IPS DF 6.9 (cell line): ENCODE measurements at regions not wholly inside any gene's neighbourhood (a gene's known extent, or its start where the extent isn't known, plus 50 kb on each side); places are given as distances from the start of the nearest gene placed in this dataset.

Experiments used
- DNase-seq: peaks from one replicate; pipeline ENCODE4 v3.0.0-alpha.2; 2013; ENCODE audit warnings: low read depth, low spot score
- H3K27ac ChIP-seq: one replicate; pipeline ENCODE4 v1.5.1; 2013; ENCODE audit warnings: low read length, control low read depth
- H3K27me3 ChIP-seq: 2 replicates; pipeline ENCODE4 v1.6.1; 2013; ENCODE audit warnings: mild to moderate bottlenecking, low read length; ENCODE audit not compliant: control insufficient read depth, insufficient read depth
- H3K36me3 ChIP-seq: 2 replicates; pipeline ENCODE4 v1.6.1; 2013; ENCODE audit warnings: low read length; ENCODE audit not compliant: control insufficient read depth, insufficient read depth
- H3K4me1 ChIP-seq: 2 replicates; pipeline ENCODE4 v1.6.1; 2013; ENCODE audit warnings: low read length; ENCODE audit not compliant: control insufficient read depth, insufficient read depth
- H3K4me3 ChIP-seq: 2 replicates; pipeline ENCODE4 v1.5.1; 2013; ENCODE audit warnings: mild to moderate bottlenecking, low read length
- H3K9me3 ChIP-seq: 2 replicates; pipeline ENCODE4 v1.6.1; 2013; ENCODE audit warnings: low read length, inconsistent platforms; ENCODE audit not compliant: control insufficient read depth, insufficient read depth
- WGBS: extraction: QIAGEN DNeasy Blood & Tissue Kit; methylation state at CpG from one replicate; pipeline ENCODE4 v1.1.7; 2013; ENCODE audit warnings: mixed read lengths, missing lambda C conversion rate; ENCODE audit not compliant: insufficient read length, insufficient coverage; 5-methylcytosine and 5-hydroxymethylcytosine counted together

DNA sequence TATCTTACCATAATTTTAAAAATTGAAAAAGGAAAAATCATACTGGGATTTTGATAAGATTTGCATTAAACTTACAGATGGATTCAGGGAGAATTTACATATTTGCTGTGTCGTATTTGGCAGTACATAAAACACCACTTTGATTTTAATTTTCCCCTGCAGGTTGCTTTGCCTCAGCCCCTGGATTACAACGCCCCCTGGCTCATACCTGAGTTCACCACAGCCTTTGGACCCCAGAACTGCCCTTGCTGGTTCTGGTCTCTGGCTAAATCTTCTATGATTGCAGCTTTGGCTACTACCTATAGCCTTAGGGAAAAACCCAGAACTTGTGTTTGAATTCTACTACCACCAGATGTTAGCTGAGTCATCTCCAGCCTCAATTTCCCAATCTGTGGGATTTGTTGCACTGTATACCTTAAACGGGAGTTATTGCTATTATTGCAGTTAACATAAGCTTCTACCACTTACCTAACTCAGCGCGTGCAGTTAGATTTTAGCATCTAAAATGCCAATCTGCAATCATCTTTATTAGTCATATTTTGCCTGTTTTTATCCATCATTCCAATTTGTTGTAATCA lies 315.7 kb upstream of the GADL1 start:
- WGBS = no CpG with 5 or more reads among the region's 5 CpGs
- DNase-seq = no peak
- H3K9me3 ChIP-seq = no peaks in the 10 kb centered on the region
- no peaks in the 10 kb centered on the region for H3K36me3 ChIP-seq
- H3K4me3 ChIP-seq = no peak overlapping the region
- H3K27ac ChIP-seq = no peak overlapping the region
- H3K27me3 ChIP-seq = no peaks in the 10 kb centered on the region
- no peaks in the 10 kb centered on the region for H3K4me1 ChIP-seq

DNA sequence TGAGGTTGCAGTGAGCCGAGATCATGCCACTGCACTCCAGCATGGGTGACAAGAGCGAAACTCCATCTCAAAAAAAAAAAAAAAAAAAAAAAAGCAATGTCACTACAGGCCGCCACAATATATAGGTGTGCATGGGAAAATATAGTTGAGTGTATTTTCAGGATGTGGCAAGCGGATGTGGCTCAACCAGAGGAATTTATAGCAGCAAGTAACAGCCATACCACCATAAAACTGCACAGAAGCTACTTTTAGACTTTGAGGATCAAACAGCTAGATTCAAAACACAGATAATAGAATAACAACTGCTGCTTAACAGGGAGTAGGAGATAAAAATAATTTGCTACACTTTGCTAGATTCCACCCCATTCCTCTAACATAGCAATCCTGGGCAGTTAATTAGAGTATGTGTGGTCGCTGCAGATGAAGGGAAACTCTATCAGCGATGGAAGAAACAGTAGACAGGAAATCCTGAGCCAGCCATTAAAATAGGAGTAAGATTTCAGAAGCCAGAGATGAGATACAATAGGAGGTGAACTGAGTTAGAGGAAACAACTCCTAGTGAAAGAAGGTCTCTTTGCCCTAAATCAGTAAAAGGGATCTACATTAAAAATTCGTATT lies 318.7 kb upstream of the STT3B start:
- no peak for DNase-seq
- Histone ChIP-seq H3K4me1 (no peaks in the 10 kb centered on the region), H3K36me3 (no peaks in the 10 kb centered on the region), H3K9me3 (no peaks in the 10 kb centered on the region), H3K4me3 (no peak overlapping the region), H3K27me3 (no peaks in the 10 kb centered on the region), H3K27ac (no peak overlapping the region)
- no CpG with 5 or more reads among the region's 7 CpGs for WGBS

GRCh38 chr3:31218082-31218481 lies 314.6 kb upstream of the STT3B start:
- Histone ChIP-seq H3K36me3 (no peaks in the 10 kb centered on the region), H3K9me3 (no peaks in the 10 kb centered on the region), H3K27ac (no peak overlapping the region), H3K4me3 (no peak overlapping the region), H3K27me3 (no peaks in the 10 kb centered on the region), H3K4me1 (no peaks in the 10 kb centered on the region)
- no peak for DNase-seq
- WGBS = no CpG with 5 or more reads among the region's 3 CpGs

DNA sequence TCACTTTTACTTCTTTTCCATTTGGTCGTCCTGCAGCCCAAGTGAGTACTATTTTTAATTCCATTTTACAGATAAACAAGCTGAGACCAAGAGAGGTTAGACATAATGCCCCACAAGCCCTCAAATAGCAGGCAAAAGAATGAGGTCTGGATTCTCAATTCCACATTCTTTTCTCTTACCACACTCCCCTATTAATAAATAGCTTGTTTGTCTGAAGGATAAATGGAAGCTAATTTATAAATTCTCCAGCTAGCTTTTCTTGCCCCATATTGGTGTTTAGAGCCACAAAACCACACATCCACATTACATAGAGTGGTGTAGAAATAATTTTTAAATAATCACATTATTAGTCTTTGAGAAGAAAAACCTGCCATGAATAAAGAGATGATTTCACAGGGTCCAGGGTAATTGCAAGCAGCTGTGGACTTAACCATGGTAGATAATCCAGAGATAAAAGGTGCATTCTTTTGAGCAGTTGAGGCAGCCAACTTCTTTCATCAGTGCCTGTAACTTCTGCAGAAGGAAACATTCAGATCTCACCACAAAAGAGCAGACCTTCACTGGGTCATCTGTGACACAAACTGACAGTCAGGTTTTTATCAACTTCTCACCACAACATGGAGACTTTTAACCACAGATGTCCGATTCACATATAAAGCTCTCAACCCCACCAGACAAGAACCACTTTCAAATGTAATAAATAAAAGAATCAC lies 313.4 kb upstream of the STT3B start:
- no peaks in the 10 kb centered on the region for H3K4me1 ChIP-seq
- no peak for DNase-seq
- no peaks in the 10 kb centered on the region for H3K36me3 ChIP-seq
- H3K9me3 ChIP-seq = no peaks in the 10 kb centered on the region
- H3K27me3 ChIP-seq = no peaks in the 10 kb centered on the region
- H3K27ac ChIP-seq = no peak overlapping the region
- H3K4me3 ChIP-seq = no peak overlapping the region
- no CpG with 5 or more reads among the region's 2 CpGs for WGBS

DNA sequence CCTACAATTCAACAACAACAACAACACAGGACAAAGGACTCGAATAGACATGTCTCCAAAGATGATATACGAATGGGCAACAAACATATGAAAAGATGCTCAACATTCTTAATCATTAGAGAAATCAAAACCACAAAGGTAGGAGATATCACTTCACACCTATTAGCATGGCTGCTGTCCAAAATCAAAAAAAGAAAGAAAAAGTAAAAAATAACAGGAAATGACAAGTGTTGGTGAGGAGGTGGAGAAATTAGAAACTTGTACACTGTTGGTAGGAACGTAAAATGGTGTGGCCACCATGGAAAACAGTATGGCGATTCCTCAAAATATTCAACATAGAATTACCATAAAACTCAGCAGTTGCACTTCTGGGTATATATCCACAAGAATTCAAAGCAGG lies 312.3 kb upstream of the STT3B start:
- H3K4me1 ChIP-seq = 0 out of 2 replicates have a peak, but pooled peaks cover 2% of the 10 kb centered on the region

DNA sequence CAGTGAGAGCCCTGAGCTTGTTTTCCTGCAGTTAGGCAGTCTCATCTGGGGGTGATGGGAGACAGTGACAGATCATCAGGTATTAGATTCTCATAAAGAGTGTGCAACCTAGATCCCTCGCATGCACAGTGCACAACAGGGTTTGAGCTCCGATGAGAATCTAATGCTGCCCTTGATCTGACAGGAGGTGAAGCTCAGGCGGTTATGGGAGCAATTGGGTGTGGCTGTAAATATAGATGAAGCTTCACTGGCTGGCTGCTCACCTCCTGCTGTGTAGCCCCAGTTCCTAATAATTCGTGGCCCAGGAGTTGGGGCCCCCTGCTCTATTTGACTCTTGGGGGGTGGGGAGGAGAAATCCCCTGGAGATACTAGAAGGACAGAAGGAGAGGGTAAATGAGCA lies 309.4 kb upstream of the STT3B start:
- 0 out of 2 replicates have a peak, but pooled peaks cover 2% of the 10 kb centered on the region for H3K4me1 ChIP-seq
- no peak overlapping the region for H3K27ac ChIP-seq
- no CpG with 5 or more reads among the region's 4 CpGs for WGBS

More for the DNA sequence above, 312.3 kb upstream of the STT3B start:
- no peak for DNase-seq
- H3K36me3 ChIP-seq = no peaks in the 10 kb centered on the region
- H3K27me3 ChIP-seq = no peaks in the 10 kb centered on the region
- H3K4me3 ChIP-seq = no peak overlapping the region
- H3K27ac ChIP-seq = no peak overlapping the region
- WGBS = no CpG with 5 or more reads among the region's 4 CpGs
- no peaks in the 10 kb centered on the region for H3K9me3 ChIP-seq

GRCh38 chr3:31224936-31225335 lies 307.8 kb upstream of the STT3B start:
- Histone ChIP-seq H3K36me3 (no peaks in the 10 kb centered on the region), H3K27me3 (no peaks in the 10 kb centered on the region), H3K4me3 (no peak overlapping the region), H3K27ac (no peak overlapping the region), H3K4me1 (0 out of 2 replicates have a peak, but pooled peaks cover 2% of the 10 kb centered on the region), H3K9me3 (no peaks in the 10 kb centered on the region)
- no CpG with 5 or more reads among the region's 5 CpGs for WGBS
- no peak for DNase-seq

More for the DNA sequence above, 309.4 kb upstream of the STT3B start:
- H3K36me3 ChIP-seq = no peaks in the 10 kb centered on the region
- H3K9me3 ChIP-seq = no peaks in the 10 kb centered on the region
- no peak for DNase-seq
- H3K4me3 ChIP-seq = no peak overlapping the region
- H3K27me3 ChIP-seq = no peaks in the 10 kb centered on the region

- no CpG with 5 or more reads among the region's 3 CpGs for WGBS
- H3K36me3 ChIP-seq = no peaks in the 10 kb centered on the region
- no peak overlapping the region for H3K27ac ChIP-seq
- H3K27me3 ChIP-seq = no peaks in the 10 kb centered on the region
- H3K4me3 ChIP-seq = no peak overlapping the region
- DNase-seq = no peak
- H3K9me3 ChIP-seq = no peaks in the 10 kb centered on the region
- H3K4me1 ChIP-seq = 0 out of 2 replicates have a peak, but pooled peaks cover 2% of the 10 kb centered on the region
These were observed 306.8 kb upstream of the STT3B start for GRCh38 chr3:31225923-31226322.

GRCh38 chr3:31226346-31226745 lies 306.4 kb upstream of the STT3B start:
- Histone ChIP-seq H3K4me1 (0 out of 2 replicates have a peak, but pooled peaks cover 2% of the 10 kb centered on the region), H3K27ac (no peak overlapping the region), H3K4me3 (no peak overlapping the region), H3K9me3 (no peaks in the 10 kb centered on the region), H3K27me3 (no peaks in the 10 kb centered on the region), H3K36me3 (no peaks in the 10 kb centered on the region)
- WGBS = no CpG with 5 or more reads among the region's 3 CpGs
- DNase-seq = no peak

GRCh38 chr3:31227131-31227562 lies 305.6 kb upstream of the STT3B start:
- Histone ChIP-seq H3K4me3 (no peak overlapping the region), H3K9me3 (no peaks in the 10 kb centered on the region), H3K4me1 (0 out of 2 replicates have a peak, but pooled peaks cover 2% of the 10 kb centered on the region), H3K36me3 (no peaks in the 10 kb centered on the region), H3K27me3 (no peaks in the 10 kb centered on the region), H3K27ac (no peak overlapping the region)
- no peak for DNase-seq
- no CpG with 5 or more reads among the region's 3 CpGs for WGBS
